HG03159 (cell line): ENCODE measurements at regions not wholly inside any gene's neighbourhood (a gene's known extent, or its start where the extent isn't known, plus 50 kb on each side); places are given as distances from the start of the nearest gene placed in this dataset.

Source experiments
- ATAC-seq: cut with Tn5 transposase; IDR thresholded peaks from one replicate; pipeline ENCODE4 v1.9.1; 2021; ENCODE audit warnings: mild to moderate bottlenecking, moderate library complexity; ENCODE audit not compliant: unreplicated experiment

DNA sequence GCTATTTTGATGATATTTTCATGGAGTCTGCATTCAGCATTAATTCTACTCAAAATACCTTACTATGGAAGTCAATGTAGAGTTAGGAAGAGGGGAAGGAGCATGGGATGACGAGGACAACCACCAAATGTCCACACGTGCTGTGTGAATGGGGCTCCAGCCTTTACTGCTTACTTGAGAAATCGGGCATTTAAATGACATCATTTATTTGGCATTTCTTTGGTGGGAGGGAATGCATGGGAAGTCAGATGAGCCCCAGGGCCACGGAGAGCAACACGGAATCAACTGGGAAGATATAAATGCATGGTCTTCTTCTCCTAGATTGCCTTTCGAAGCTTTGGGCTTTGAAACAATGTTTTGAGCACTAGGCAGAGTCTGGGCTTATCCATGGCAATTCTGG is 458.5 kb upstream of the KLF4 start:
- ATAC-seq: no peak

DNA sequence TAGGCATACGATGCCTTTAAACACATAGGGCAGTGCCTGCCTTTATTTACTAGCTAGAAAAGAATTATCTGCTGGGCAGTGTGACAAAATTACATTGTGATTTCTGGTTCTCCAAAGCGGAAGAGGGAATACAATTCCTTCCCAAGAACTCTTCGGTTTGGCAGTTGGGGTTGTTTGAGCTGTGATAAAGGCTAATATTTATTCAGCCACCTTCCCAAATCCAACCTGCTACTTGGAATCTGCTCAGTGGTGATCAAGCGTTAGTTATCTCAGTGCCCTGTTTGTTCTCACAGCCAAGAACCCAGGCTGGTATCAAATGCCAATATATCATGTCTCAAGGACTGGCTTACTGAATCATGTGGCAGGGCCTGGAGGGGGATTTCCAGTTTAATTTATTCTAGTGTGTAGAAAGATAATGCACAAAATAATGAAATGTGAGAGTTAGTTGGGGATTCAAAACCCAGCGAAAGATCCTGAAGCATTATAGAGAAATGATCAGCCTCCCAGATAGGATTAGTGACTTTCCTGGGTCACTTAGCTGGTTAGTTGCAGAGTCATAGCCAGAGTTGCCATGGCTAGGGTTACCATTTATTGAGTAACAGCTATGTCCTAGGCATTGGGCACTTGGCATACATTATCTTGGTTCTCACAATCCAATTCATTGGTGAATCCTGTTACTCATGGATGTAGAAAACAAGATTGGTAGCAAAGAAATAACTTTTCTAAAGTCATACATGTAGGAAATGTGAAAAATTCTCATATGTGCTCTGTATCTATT is 457.0 kb upstream of the KLF4 start:
- ATAC-seq: no peak

DNA sequence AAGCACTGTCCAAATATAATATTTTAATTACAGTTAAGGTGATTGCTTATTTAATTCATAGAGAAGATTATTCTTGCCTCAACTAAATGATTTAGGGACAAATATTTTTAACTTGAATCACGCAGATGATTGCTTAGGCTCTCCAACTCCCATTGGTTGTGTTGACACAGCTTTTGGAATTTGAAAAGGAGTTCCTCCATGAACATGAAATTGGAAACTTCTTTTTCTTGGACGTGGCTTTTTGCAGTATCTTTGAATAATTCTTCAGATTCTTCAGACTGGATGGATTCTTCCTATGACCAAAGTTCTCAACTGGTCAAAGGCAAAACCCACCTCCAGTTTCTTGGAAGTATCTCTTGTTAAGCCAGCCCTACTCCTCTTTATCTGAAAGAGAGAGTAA is 456.4 kb upstream of the KLF4 start:
- ATAC-seq: no peak

DNA sequence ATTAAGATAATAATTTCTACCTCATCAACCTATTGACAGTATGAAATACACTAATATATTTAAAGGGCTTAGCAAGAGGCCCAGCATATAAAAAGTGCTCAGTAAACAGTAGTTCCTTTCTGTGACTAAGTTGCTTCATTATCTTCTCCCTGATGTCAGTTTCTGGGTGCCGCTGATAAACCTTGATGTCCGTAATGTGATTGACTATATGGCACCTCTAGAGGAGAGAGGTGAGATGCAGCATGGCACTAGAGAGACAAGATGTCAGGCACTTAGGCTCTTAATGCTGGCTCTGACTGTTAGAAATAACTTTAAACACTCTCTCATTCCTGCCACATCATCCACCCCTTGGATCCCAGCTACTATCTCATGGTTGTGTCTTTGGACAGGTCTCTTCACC is 455.9 kb upstream of the KLF4 start:
- no peak for ATAC-seq

DNA sequence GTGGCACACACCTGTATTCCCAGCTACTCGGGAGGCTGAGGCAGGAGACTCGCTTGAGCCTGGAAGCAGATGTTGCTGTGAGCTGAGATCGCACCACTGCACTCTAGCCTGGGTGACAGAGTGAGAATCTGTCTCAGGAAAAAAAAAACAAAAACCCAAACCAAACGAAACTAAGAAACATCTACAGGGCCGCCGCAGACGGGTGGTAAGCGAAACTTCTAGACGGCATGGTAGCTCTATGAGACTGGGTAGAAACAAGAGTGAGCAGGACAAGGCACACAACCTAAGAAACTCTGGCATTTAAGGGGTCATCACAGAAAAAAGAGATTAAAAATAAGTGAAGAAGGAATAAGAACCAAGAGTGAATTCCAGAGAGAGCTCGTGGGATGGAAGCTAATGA is 454.8 kb upstream of the KLF4 start:
- ATAC-seq: no peak

DNA sequence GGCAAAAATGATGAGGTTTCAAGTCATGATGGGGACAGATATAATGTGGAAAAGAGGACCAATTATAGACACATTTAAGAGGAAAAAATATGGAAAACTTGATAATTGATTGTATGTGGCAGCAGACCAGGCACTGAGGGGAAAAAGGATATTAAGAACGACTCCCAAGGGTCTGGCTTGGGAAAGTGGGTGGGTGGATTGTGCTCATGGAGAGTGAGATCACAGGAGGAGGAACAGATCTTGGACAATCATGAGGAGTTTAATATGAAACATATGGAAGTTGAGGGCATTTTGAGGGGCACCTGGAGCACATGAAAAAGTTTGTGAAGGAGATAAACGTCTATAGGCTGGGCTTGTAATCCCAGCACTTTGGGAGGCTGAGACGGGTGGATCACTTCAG is 454.3 kb upstream of the KLF4 start:
- ATAC-seq: no peak

DNA sequence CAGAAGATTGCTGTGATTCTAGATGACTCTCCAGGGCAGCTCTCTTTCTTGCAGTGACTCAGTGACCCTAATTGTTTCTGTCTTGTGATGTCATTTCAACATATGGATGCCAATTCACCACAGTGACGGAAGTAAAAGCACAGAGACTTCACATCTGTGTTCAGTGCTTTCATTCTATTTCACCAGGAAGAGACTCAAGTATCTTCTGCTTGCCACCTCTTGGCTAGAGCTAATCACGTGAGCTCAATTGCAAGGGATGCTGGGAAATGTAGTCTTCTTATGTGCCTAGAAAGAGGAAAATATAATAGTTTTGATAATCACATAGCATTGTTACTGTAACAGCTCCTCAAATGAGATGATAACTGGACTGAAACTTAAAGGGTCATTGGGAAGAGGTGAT is 453.3 kb upstream of the KLF4 start:
- ATAC-seq: no peak

DNA sequence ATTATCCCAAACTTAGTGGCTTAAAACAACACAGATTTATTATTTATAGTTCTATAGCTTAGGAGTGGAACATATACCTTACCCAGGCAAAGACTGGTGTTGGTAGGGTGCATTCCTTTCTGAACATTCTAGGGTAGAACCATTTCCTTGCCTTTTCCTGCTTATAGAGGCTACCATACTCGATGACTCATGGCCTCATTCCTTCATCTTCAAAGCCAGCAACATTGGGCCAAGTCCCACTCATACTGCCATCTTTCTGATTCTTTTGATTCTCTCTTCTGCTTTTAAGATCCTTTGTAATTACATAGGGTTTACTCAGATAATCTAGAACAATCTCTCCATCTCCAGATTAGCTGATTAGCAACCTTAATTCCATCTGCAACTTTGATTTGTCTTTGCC is 452.7 kb upstream of the KLF4 start:
- ATAC-seq: no peak

DNA sequence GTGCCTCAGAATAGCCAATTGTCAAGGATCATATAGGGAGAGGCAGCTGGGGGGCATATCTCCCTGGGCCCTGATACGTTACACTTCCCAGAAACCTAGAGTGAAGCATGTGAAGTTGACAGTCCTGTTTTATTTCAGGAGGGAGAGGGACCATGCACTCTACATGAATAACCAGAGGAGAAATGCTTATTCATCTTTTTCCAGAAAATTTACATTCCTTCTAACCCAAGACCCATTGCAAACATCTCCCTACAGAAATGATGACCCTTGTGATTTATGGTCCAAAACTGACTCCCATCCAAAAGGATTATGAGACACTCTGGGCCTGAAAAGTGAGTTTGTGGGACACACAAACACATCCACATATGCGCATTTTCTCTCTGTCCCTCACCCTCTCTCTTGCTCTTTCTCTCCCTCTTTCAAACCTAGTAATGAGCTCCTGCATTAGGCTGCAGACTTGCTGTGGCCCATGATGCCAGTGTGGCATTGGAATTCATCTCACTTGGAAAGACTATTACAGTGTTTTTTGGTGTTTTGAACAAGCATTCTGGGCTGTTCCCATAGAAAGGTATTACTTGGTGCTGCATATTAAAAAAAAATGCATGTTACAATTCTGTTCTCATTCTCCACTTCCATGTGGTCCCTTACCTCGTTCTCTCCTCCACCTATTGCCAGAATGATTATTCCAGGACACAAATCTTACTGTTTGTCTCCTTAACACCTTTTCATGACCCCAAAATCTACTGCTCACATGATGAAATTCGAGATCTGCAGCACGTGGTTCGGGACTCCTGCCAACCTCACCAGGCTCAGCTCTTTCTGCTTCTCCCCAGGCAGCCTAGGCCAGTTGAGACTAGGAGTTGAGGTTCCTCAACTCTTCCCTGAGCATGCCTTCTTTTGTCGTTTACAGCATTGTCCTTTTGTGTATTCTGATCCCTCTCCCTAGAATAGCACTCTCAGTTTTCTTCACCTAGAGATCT is 451.3 kb upstream of the KLF4 start:
- ATAC-seq: no peak

DNA sequence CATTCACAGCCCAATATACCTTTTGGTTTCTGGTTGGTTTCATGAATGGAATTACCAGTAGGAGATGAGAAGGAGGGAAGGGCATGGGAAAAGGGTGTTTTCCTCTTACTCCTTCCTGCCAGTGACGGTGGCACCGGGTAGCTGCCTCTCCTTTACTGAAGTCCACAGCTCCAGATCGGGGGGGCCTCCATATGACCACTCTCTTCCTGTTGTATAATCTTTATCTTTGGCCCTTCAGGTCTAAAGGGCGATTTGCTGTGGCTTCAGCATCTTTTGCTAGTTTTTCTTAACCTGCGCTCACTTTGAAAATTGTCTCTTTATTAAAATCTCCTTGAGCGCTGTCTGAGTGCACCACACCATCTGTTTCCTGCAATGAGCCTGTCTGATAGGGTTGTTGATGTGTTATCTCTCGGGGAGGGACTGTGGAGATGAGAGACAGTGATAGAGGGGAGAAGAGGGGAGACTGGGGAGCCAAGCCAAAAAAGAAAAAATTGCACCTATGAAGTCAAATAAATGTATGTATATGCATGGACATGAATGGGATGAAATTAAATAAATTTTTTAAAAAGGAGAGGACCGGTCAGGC is 449.3 kb upstream of the KLF4 start:
- ATAC-seq: no peak

DNA sequence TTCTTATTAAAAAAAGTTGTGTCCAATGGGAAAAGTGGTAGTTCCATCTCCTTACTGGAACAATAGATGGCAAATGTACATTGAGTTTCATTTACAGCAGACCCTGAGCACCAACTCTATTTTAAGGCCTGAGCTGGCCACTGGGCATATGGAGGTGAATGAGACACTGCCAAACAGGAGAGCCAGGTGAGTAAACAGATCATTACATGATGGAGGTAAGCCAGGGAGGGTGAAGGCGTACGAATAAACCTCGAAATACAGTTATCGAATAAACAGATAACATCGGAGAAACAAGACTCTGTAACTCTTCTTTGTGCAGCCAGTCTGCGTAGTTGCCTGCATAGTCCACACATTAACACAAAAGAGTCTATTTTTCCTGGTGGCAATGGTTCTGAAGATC is 446.4 kb upstream of the KLF4 start:
- no peak for ATAC-seq

DNA sequence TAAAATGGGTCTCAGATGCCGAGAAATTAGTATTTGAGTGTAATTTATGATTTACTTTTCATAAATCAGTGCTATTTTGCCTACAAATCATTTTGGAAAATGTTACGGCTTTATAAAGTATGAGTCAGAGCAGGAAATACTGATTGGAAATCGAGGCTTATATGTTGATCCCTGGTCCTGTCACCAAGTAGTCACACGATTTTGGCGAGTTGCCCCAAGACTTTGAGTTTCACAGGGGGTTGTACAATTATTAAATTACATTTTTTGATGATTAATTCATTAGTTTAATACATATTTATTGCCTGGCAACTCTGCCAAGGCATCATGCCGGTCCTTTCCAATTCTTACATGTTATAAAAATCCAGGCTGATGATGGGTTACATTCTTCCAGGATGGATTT is 443.9 kb upstream of the KLF4 start:
- no peak for ATAC-seq

DNA sequence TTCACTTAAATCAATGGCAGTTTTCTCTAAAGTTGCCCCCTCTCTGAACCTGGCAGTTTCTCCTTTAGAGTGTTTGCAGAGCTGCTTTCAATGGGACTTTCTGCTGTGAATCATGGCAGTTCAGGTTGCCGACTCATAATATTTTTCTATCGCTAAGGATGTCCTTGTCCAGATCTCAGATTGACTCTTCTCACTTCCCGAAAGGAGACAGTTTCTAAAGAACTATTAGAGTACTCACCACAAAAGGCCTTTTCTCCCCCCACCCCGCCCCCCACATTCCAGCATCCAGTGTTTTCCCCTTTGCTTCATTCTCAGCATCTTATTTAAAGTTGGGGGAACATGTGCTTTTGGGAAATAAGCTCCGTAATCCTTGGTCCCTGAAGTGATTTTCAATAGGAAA is 443.5 kb upstream of the KLF4 start:
- ATAC-seq: no peak

DNA sequence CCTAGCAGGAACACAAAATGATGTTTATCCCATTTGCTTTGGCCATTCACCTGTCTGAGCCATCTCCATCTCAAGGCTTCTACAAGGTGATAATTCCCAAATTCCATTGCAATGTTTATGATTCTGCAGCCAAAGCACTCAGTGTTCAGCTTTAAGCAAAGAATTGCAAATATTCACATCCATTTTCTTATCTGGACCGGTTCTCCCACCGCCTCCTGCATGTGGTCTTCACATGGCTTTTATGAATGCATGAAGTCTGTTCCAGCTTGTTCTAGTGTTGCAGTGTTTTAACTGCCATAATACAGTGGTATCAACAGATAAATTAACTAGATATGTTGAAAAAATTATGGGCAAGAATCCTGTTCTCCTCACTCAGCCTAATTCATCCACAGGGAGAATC is 443.0 kb upstream of the KLF4 start:
- ATAC-seq: no peak

DNA sequence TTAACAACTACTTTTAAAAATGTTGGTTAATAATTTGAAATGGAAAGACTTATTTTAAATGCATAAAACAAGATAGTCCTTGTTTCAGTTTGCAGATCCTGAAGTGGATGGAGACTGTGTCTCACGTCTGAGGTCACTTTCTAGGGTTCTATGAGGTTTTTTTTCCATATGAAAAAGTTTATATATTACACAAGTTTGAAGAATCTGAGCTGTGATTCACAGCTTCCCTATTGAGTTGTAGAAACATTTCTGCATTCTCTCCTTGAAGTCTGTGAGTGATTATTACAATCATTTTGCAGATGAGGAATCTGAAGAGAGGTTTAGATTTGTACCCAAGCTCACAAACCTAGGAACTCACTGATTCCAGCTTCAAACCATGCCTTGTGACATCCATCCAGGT is 442.5 kb upstream of the KLF4 start:
- no peak for ATAC-seq

DNA sequence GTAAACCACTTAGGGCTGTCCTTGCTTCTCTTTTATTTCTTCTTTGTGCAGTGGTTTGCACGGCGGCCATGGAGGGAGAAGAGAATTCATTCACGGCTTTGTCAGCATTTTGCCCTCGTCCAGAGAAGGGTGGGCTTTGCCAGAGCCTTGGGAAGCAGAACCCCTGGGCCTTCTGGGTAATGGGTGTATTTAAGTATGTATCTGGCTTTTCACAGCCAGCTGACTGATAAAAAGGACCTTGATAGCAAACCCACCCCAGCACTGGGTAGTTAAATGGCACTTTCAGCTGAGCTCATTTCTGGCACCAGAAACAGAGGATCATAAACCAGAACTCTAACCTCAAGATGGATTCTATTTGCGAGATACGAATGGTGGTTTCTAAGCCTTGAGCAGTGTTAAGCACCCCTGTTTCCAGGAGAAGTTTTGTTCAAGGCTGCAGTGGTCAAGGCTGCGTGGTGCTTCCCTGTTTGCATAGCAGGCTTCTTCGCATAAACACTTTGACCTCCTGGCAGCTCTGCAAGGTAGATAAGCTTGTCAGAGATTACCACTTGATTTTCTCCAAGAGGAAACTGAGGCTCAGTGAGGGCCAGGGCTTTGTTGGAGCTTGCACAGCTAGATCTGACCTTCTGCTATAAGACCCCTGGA is 441.6 kb upstream of the KLF4 start:
- no peak for ATAC-seq

DNA sequence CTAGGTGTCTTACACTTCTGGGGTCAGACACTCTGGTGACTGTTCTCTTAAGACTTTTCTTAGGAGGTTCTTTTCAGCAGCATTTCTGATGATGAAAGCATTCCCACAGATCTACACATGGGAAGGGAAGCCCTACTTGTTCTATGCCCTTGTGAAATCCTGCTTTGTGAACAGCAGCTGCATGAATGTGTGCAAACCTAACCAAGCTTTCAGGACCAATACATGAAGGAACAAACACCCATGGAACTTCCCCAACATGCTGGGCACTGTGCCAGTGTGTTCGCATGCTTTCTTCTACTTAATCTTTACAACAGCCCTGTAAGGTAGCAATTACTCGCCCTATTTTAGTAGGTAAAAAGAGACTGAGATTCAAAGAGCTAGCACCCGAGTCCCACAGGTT is 439.9 kb upstream of the KLF4 start:
- ATAC-seq: no peak

DNA sequence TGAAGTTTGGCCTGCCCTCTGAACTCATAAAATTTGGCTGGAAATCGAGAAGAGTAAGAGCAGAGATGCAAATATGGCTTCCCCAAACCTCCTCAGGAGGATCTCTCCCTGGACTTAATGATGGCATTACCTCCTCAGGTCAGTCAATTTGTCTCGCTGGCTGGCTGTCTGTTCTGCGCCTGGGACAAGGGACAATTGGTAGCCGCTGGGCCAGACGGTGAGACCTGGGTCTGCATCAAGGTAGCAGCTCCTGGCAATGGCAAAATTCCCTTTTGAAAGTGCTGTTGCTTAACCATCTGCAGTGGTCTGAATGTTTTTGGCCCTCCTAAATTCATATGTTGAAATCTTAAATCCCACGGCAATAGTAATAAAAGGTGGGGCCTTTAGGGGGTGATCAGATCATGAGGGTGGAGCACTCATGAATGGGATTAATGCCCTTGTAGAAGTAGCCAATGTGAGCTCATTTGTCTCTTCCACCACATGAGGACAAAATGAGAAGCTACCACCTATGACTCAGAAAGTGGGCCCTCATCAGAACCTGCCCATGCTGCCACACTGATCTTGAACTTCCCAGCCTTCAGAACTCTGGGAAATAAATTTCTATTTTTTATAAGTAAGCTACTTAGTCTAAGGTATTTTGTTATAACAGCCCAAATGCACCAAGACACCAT is 439.3 kb upstream of the KLF4 start:
- ATAC-seq: no peak

DNA sequence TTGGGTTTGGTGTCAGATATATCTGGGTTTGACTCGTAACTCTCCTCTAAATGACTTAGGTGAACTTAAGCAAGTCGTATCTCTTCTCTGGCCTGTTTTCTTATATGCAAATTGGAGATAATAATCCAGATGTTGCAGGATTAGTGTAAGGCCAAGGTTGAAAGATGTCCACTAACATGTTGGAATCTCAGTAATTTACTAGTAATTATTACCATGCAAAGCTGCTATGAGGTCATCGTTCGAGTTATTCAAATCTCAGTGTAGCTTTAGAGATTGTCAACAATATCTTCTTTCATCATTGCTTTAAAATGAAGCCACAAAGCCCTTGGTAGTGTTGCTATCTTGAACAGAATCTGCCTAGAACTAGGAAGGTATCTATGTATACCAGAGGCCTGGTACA is 437.7 kb upstream of the KLF4 start:
- no peak for ATAC-seq

DNA sequence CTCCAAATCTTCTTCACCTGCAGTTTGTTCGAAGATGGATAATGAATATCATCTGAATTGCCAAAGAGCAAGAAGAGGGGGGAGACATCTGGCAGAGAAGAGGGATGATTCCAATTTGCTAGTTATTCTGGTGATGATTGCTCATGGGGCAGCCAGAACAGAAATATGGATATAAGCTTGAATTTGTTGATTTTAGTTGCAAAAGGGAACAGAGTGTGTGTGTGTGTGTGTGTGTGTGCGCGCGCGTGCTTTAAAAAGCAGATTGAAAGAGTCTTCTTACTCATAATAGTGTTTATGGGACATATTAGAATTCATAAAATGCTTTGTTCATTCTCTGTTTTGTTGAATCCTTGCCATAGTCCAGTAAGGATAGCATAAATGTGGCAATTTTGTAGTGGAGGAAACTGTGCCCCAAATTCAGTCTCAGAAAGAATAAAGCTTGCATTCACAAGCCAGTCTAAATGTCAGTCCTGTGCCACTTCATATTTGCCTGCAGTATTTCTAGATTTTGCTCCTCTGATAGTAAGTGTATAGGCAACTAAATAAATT is 436.3 kb upstream of the KLF4 start:
- no peak for ATAC-seq

DNA sequence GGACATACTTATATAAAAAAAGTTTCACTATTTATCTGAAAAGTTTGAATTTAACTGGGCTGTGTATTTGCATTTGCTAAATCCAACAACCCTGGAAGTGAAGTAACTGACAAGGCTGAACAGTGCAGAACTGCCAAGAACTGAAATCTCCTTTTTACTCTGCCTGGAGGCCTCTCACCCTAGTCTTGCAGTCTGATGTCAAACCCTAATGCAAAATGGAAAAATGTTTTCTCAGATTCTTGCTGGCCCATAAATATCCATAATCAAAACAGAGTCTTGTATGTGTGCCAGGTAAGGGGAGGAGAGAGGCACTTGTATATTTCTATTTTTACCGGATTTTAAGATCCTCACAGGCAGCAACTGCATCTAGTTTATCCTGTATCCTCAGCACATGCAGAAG is 432.7 kb upstream of the KLF4 start:
- no peak for ATAC-seq
